SH-SY5Y (cell line): ENCODE measurements at regions not wholly inside any gene's neighbourhood (a gene's known extent, or its start where the extent isn't known, plus 50 kb on each side); places are given as distances from the start of the nearest gene placed in this dataset.
A peak's percentile ranks its signal among the peaks of the same experiment; 100 is the strongest.

Experiments
- GATA2 ChIP-seq: IDR thresholded peaks from 2 replicates; pipeline ENCODE4 v1.6.1; 2011; ENCODE audit warnings: mild to moderate bottlenecking, low read depth, low read length
- GATA3 ChIP-seq: IDR thresholded peaks from 2 replicates; pipeline ENCODE4 v1.6.1; 2011; ENCODE audit warnings: low read depth, mild to moderate bottlenecking, low read length, moderate library complexity

- no peak for TF ChIP-seq GATA3
Measured at GRCh38 chr2:16346671-16347070, 319.0 kb downstream of the CYRIA start.

- TF ChIP-seq GATA2 (no peak), GATA3 (no peak)
Measured at GRCh38 chr2:16339206-16339605, 326.4 kb downstream of the CYRIA start.

- TF ChIP-seq GATA3 = no peak
- no peak for TF ChIP-seq GATA2
Measured at GRCh38 chr2:16338026-16338425, 327.6 kb downstream of the CYRIA start.

- no peak for TF ChIP-seq GATA2
- TF ChIP-seq GATA3 = no peak
Measured at GRCh38 chr2:16336916-16337315, 328.7 kb downstream of the CYRIA start.

GRCh38 chr2:16336491-16336890 lies 329.1 kb downstream of the CYRIA start:
- TF ChIP-seq GATA3 = no peak
- TF ChIP-seq GATA2 = no peak

GRCh38 chr2:16335947-16336346 lies 329.7 kb downstream of the CYRIA start:
- TF ChIP-seq GATA2 (no peak), GATA3 (no peak; the same call in 1 of the 2 replicates)

- TF ChIP-seq GATA3 (no peak), GATA2 (no peak)
Measured at GRCh38 chr2:16335604-16335930, 330.1 kb downstream of the CYRIA start.

- TF ChIP-seq GATA3 = peak; percentile 82
- peak; percentile 89 for TF ChIP-seq GATA2
Measured at GRCh38 chr2:16334886-16335603, 330.6 kb downstream of the CYRIA start.

GRCh38 chr2:16334366-16334765 lies 331.3 kb downstream of the CYRIA start:
- TF ChIP-seq GATA2 (no peak), GATA3 (no peak)

- TF ChIP-seq GATA3 = no peak
- TF ChIP-seq GATA2 = no peak
Measured at GRCh38 chr2:16333681-16334080, 332.0 kb downstream of the CYRIA start.

- TF ChIP-seq GATA3 (no peak), GATA2 (no peak)
Measured at GRCh38 chr2:16332681-16333557, 332.7 kb downstream of the CYRIA start.

- TF ChIP-seq GATA2 = no peak
- TF ChIP-seq GATA3 = no peak
Measured at GRCh38 chr2:16331772-16332171, 333.9 kb downstream of the CYRIA start.

GRCh38 chr2:16330982-16331381 lies 334.7 kb downstream of the CYRIA start:
- TF ChIP-seq GATA2 (no peak), GATA3 (no peak)

- TF ChIP-seq GATA2 = no peak
- no peak for TF ChIP-seq GATA3
Measured at GRCh38 chr2:16330571-16330970, 335.1 kb downstream of the CYRIA start.

- TF ChIP-seq GATA2 = no peak
- no peak for TF ChIP-seq GATA3
Measured at GRCh38 chr2:16330012-16330411, 335.6 kb downstream of the CYRIA start.

- no peak for TF ChIP-seq GATA2
- TF ChIP-seq GATA3 = no peak
Measured at GRCh38 chr2:16329421-16329820, 336.2 kb downstream of the CYRIA start.
